Endothelial cell of umbilical vein (primary cell): ENCODE measurements at regions not wholly inside any gene's neighbourhood (a gene's known extent, or its start where the extent isn't known, plus 50 kb on each side); places are given as distances from the start of the nearest gene placed in this dataset.

Source experiments
- BruUV-seq: library from RNA; stranded (reverse); fragments of 400-500 nt; replicated peaks from 2 replicates; lab custom pipeline; 2021; lab: Mats Ljungman, UMichigan
- CTCF ChIA-PET: fragments of 300-600, 350-600 bp; sonication (Branson Sonifier 250); formaldehyde crosslinking; loops from one replicate; lab custom pipeline; 2021; ENCODE audit warnings: antibody characterized with exemption, inconsistent platforms; lab: Charles Lee
- POLR2A ChIA-PET: fragments of 300-600, 350-600 bp; sonication (Branson Sonifier 250); formaldehyde crosslinking; loops from one replicate; lab custom pipeline; 2021; ENCODE audit warnings: antibody characterized with exemption, inconsistent platforms; lab: Charles Lee
- DNase-seq: peaks from one replicate; pipeline ENCODE4 v3.0.0-alpha.2; 2011; ENCODE audit warnings: low read depth, low spot score
- FAIRE-seq: peaks from 2 replicates; lab custom pipeline; 2011; peaks lifted over from hg19 to GRCh38; lab: Jason Lieb, UNC
- H2AFZ ChIP-seq: 2 replicates; pipeline ENCODE4 v1.6.0; 2012; ENCODE audit warnings: low read depth, low read length, control low read depth, inconsistent platforms
- H3K27ac ChIP-seq: 2 replicates; pipeline ENCODE4 v1.5.1; 2011; ENCODE audit warnings: low read depth, mild to moderate bottlenecking, control low read depth, low read length, moderate library complexity; ENCODE audit not compliant: insufficient read depth
- H3K27me3 ChIP-seq, 2 experiments: 2 replicates each; pipeline versions ENCODE4 v1.6.0 to v1.6.1; 2011; ENCODE audit warnings: low read length in 2 of 2, mixed read lengths in 1 of 2; ENCODE audit not compliant: control insufficient read depth in 2 of 2, insufficient read depth in 2 of 2
- H3K36me3 ChIP-seq, 2 experiments: 2 replicates in 1 of 2; 3 replicates in 1 of 2; pipeline ENCODE4 v1.5.1; 2011; ENCODE audit warnings: low read length in 2 of 2, mild to moderate bottlenecking in 1 of 2, moderate library complexity in 1 of 2; ENCODE audit not compliant: control insufficient read depth in 2 of 2, insufficient read depth in 2 of 2; ENCODE audit errors: extremely low read depth in 1 of 2
- H3K4me1 ChIP-seq: 3 replicates; pipeline ENCODE4 v1.5.1; 2011; ENCODE audit warnings: mild to moderate bottlenecking, low read length; ENCODE audit not compliant: control insufficient read depth, insufficient read depth; ENCODE audit errors: extremely low read depth
- H3K4me2 ChIP-seq: 2 replicates; pipeline ENCODE4 v1.6.1; 2011; ENCODE audit warnings: low read length, control low read depth, mixed read lengths; ENCODE audit not compliant: insufficient read depth
- H3K4me3 ChIP-seq, 3 experiments: fragments of 200-600 bp in 1 of 3; sonication (generic), shearing (Covaris generic) in 1 of 3; replicated peaks in 1 of 3; 2 replicates each; pipeline ENCODE4 v1.5.1; 2011 to 2016; ENCODE audit warnings: control low read depth in 3 of 3, low read length in 3 of 3, mild to moderate bottlenecking in 2 of 3, inconsistent platforms in 1 of 3, low read depth in 1 of 3, moderate library complexity in 1 of 3; ENCODE audit not compliant: insufficient read depth in 1 of 3
- H3K79me2 ChIP-seq: 2 replicates; pipeline ENCODE4 v1.6.0; 2012; ENCODE audit warnings: low read length, inconsistent platforms; ENCODE audit not compliant: control insufficient read depth, insufficient read depth
- H3K9ac ChIP-seq: replicated peaks from 2 replicates; pipeline ENCODE3; 2011; ENCODE audit warnings: low read length, control low read depth; ENCODE audit not compliant: insufficient read depth; ENCODE audit errors: extremely low read depth
- H3K9me1 ChIP-seq: replicated peaks from 3 replicates; pipeline ENCODE4 v1.6.0; 2011; ENCODE audit warnings: mild to moderate bottlenecking, low read length; ENCODE audit not compliant: control insufficient read depth, insufficient read depth; ENCODE audit errors: extremely low read depth
- H3K9me3 ChIP-seq: replicated peaks from 2 replicates; pipeline ENCODE4 v1.5.1; 2012; ENCODE audit warnings: low read length, inconsistent platforms; ENCODE audit not compliant: control insufficient read depth, insufficient read depth
- H4K20me1 ChIP-seq: replicated peaks from 2 replicates; pipeline ENCODE3; 2011; ENCODE audit warnings: mild to moderate bottlenecking, low read length; ENCODE audit not compliant: control insufficient read depth, insufficient read depth; ENCODE audit errors: extremely low read depth
- CTCF ChIP-seq, 2 donors: IDR thresholded peaks; 1 replicate in 1 of 2; 2 replicates in 1 of 2; pipeline ENCODE4 v1.5.1; 2011; ENCODE audit warnings: low read length in 2 of 2, mild to moderate bottlenecking in 2 of 2, moderate library complexity in 2 of 2, control low read depth in 1 of 2, inconsistent platforms in 1 of 2, low read depth in 1 of 2; ENCODE audit not compliant: insufficient read depth in 1 of 2; ENCODE audit errors: extremely low read depth in 1 of 2
- EZH2 ChIP-seq: IDR thresholded peaks from 2 replicates; pipeline ENCODE4 v1.6.1; 2012; ENCODE audit warnings: borderline replicate concordance, low read depth, mild to moderate bottlenecking, moderate library complexity, low read length, inconsistent platforms; ENCODE audit not compliant: severe bottlenecking
- FOS ChIP-seq: IDR thresholded peaks from 2 replicates; pipeline ENCODE4 v1.6.1; 2011; ENCODE audit warnings: mild to moderate bottlenecking, low read length, moderate library complexity, borderline replicate concordance; ENCODE audit not compliant: insufficient read depth
- GATA2 ChIP-seq: IDR thresholded peaks from 2 replicates; pipeline ENCODE4 v1.7.0; 2011; ENCODE audit warnings: low read depth, mild to moderate bottlenecking, moderate library complexity, mixed read lengths, low read length; ENCODE audit not compliant: insufficient read length, insufficient read depth
- JUN ChIP-seq: IDR thresholded peaks from 2 replicates; pipeline ENCODE4 v1.6.1; 2011; ENCODE audit warnings: borderline replicate concordance, low read depth; ENCODE audit not compliant: insufficient read length, insufficient read depth
- MYC ChIP-seq: IDR thresholded peaks from one replicate; pipeline ENCODE4 v1.6.1; 2011; ENCODE audit warnings: mild to moderate bottlenecking, low read depth, low read length
- POLR2A ChIP-seq: IDR thresholded peaks from 2 replicates; pipeline ENCODE4 v1.6.1; 2012; ENCODE audit warnings: low read depth, mild to moderate bottlenecking, control low read depth, low read length
- POLR2AphosphoS5 ChIP-seq: IDR thresholded peaks from 2 replicates; pipeline ENCODE4 v1.6.1; 2012; ENCODE audit warnings: low read depth, mild to moderate bottlenecking, control low read depth, low read length, moderate library complexity; ENCODE audit not compliant: insufficient read depth
- dilution Hi-C: fragments of 300-500 bp; cut with MboI; formaldehyde crosslinking; loops from one replicate; pipeline ENCODE4 v1.15.0; 2019; ENCODE audit warnings: low sequenced_read_pairs; ENCODE audit not compliant: extremely low pct_ligation_motif_present
- intact Hi-C: fragments of 100-400 bp; cut with micrococcal nuclease; formaldehyde crosslinking; loops from one replicate; pipeline ENCODE4 v1.10.0; 2022
- TF ChIP-seq, protein P1 (sequence below): IDR thresholded peaks from 2 replicates; pipeline ENCODE4 v1.6.1; 2011; ENCODE audit not compliant: insufficient read depth, insufficient read length

DNA sequence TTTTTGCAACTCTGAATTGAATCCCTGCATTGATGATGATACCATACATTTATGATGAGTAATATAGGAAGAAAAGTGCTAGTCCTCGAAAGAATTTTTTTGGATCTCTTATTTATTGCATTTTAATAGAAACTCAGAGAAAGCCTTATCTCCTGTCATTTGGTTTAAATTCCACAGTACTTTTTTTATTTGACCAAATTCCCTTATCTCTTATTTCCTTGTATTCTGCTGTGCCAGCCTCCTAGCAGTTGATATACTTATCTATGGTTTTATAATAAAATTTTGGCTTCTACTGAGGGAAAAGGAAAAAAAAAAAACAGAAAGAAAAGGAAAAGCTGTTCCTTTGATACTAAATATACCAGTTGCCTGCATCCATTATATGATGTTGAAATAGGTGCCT is 535.1 kb upstream of the NR2F2 start:
- FAIRE-seq = no peak
- no peaks in the 10 kb centered on the region for H3K9me3 ChIP-seq
- no peak overlapping the region for H3K9ac ChIP-seq
- H2AFZ ChIP-seq = no peak overlapping the region
- intact Hi-C loops = no loop called here
- peaks cover 9% of the 10 kb centered on the region for H3K4me1 ChIP-seq
- H3K9me1 ChIP-seq = no peaks in the 10 kb centered on the region
- DNase-seq = no peak
- no peak for TF ChIP-seq CTCF (IDR thresholded peaks at IDR 0.05; ENCODE audit: extremely low read depth in 1 of 2, insufficient read depth in 1 of 2, low read depth in 1 of 2, low read length in 2 of 2)
- dilution Hi-C loops = no loop called here
- ChIA-PET CTCF (no interaction called here), POLR2A (no interaction called here)
- no peak overlapping the region for H3K27ac ChIP-seq
- no peaks in the 10 kb centered on the region for H3K27me3 ChIP-seq
- no TSS peak for BruUV-seq
- no peaks in the 10 kb centered on the region for H4K20me1 ChIP-seq
- no peak overlapping the region for H3K4me2 ChIP-seq
- no peaks in the 10 kb centered on the region for H3K79me2 ChIP-seq
- no peaks in the 10 kb centered on the region for H3K36me3 ChIP-seq
- H3K4me3 ChIP-seq = no peak overlapping the region

DNA sequence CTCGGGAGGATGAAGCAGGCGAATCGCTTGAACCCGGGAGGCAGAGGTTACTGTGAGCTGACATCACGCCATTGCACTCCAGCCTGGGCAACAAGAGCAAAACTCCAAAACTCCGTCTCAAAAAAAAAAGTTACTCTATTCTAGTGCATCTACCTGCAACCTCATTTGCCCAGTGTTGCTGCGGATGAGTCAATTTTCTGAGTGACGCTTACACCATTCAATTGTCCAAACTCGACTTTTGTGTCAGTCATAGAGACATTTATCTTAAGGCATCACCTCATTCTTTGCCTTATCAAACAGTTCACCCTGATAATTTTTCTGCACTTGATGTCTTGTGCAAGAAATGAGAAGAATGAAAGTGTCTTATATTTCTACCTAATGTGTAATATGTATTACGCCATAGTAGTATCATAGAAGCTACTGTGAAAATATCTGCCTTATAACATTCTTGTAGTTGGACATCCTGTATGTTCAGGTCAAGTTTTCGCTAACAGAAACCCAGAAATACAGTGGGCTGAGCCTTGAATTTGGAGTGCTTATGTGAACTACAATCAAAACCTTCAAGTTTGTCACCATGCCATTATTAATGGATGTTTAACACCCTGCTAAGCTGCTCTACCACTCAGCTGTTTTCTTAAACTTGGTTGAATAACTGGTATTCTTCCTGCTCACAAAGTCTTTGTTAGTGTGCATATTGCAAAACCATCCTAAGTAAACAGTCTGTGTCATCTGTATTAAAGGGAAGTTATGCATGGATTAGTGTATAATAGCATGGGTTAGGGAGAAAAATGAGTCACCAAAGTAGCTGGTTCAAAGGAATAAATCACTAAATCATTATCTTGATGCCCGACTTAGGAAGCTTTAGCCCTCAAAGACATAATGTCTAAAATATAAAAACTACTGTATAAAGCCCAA is 531.0 kb upstream of the NR2F2 start:
- ChIA-PET CTCF (interaction anchor here (0.7 to 1.2 kb wide), 4 partner anchors 317 to 1217 kb away, joined by 3 to 4 read pairs (median 3); no protein-coding TSS in a partner anchor), POLR2A (no interaction called here)
- dilution Hi-C loops = no loop called here
- H3K36me3 ChIP-seq = no peaks in the 10 kb centered on the region
- H3K4me3 ChIP-seq = no peak overlapping the region
- no peaks in the 10 kb centered on the region for H3K79me2 ChIP-seq
- TF ChIP-seq EZH2 = no peak
- no peak for TF ChIP-seq POLR2AphosphoS5
- TF ChIP-seq MYC = no peak
- TF ChIP-seq JUN = peak; percentile 69
- no peak for TF ChIP-seq CTCF (IDR thresholded peaks at IDR 0.05; ENCODE audit: extremely low read depth in 1 of 2, insufficient read depth in 1 of 2, low read depth in 1 of 2, low read length in 2 of 2)
- peak; percentile 43 for TF ChIP-seq GATA2
- no peak for TF ChIP-seq POLR2A
- TF ChIP-seq, protein P1, sequence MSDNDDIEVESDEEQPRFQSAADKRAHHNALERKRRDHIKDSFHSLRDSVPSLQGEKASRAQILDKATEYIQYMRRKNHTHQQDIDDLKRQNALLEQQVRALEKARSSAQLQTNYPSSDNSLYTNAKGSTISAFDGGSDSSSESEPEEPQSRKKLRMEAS = no peak
- peak; percentile 96 for TF ChIP-seq FOS
- H3K4me1 ChIP-seq = peaks cover 9% of the 10 kb centered on the region
- peak; percentile 80 for FAIRE-seq
- H3K27me3 ChIP-seq = no peaks in the 10 kb centered on the region
- H3K4me2 ChIP-seq = peak overlapping the region; percentile 8
- no peak overlapping the region for H2AFZ ChIP-seq
- H3K9me1 ChIP-seq = no peaks in the 10 kb centered on the region
- BruUV-seq = no TSS peak
- H3K27ac ChIP-seq = no peak overlapping the region
- intact Hi-C loops = no loop called here
- peak; percentile 85 for DNase-seq
- no peaks in the 10 kb centered on the region for H4K20me1 ChIP-seq
- no peaks in the 10 kb centered on the region for H3K9me3 ChIP-seq
- no peak overlapping the region for H3K9ac ChIP-seq
